OCI-LY3 (cell line): ENCODE measurements at regions not wholly inside any gene's neighbourhood (a gene's known extent, or its start where the extent isn't known, plus 50 kb on each side); places are given as distances from the start of the nearest gene placed in this dataset.
"Not testable (repeated sequence)": the region's sequence is repeated elsewhere in the genome, so short reads cannot be mapped to it uniquely, and the experiment has no call there.

ENCODE experiments used
- H2AFZ ChIP-seq: fragments of 200-600, 300-600 bp; shearing (Covaris generic); 2 replicates; pipeline ENCODE4 v1.6.0; 2014; ENCODE audit warnings: antibody characterized with exemption, low read depth, low read length
- H3K27ac ChIP-seq: fragments of 200-600, 300-600 bp; sonication (generic); 2 replicates; pipeline ENCODE4 v1.5.1; 2014; ENCODE audit warnings: mild to moderate bottlenecking, low read length, moderate library complexity, mixed read lengths
- H3K27me3 ChIP-seq: fragments of 200-600, 300-600 bp; sonication (generic); 2 replicates; pipeline ENCODE4 v1.6.1; 2014; ENCODE audit warnings: low read depth, low read length, mixed read lengths
- H3K36me3 ChIP-seq: fragments of 200-600, 300-600 bp; sonication (generic); replicated peaks from 2 replicates; pipeline ENCODE3; 2014; ENCODE audit warnings: low read depth, low read length, mixed read lengths
- H3K4me1 ChIP-seq: fragments of 300-600, 200-600 bp; sonication (generic); 2 replicates; pipeline ENCODE4 v1.6.1; 2014; ENCODE audit warnings: low read length, mixed read lengths
- H3K4me2 ChIP-seq: fragments of 200-600, 300-600 bp; sonication (generic); 2 replicates; pipeline ENCODE4 v1.6.1; 2014; ENCODE audit warnings: low read length, mixed read lengths
- H3K4me3 ChIP-seq: fragments of 300-600, 200-600 bp; sonication (generic); 2 replicates; pipeline ENCODE4 v1.5.1; 2014; ENCODE audit warnings: antibody characterized with exemption, mild to moderate bottlenecking, low read length, moderate library complexity
- H3K79me2 ChIP-seq: fragments of 300-600, 200-600 bp; shearing (Covaris generic); 2 replicates; pipeline ENCODE4 v1.6.1; 2014; ENCODE audit warnings: mild to moderate bottlenecking, low read length, mixed read lengths
- H3K9ac ChIP-seq: fragments of 300-600, 200-600 bp; shearing (Covaris generic); 2 replicates; pipeline ENCODE4 v1.6.0; 2014; ENCODE audit warnings: mild to moderate bottlenecking, low read length, moderate library complexity
- H3K9me3 ChIP-seq: fragments of 200-600, 300-600 bp; shearing (Covaris generic); 2 replicates; pipeline ENCODE4 v1.6.1; 2014; ENCODE audit warnings: low read length, mixed read lengths; ENCODE audit not compliant: insufficient read depth
- H4K20me1 ChIP-seq: fragments of 200-600, 300-600 bp; sonication (generic); 2 replicates; pipeline ENCODE4 v1.6.1; 2016; ENCODE audit warnings: low read length, mixed read lengths; ENCODE audit not compliant: insufficient read depth
- CTCF ChIP-seq: fragments of 200-600, 300-600 bp; sonication (generic); IDR thresholded peaks from 2 replicates; pipeline ENCODE4 v1.5.1; 2014; ENCODE audit warnings: antibody characterized with exemption, low read length, low read depth
- EZH2phosphoT487 ChIP-seq: fragments of 200-600 bp; shearing (Covaris generic); IDR thresholded peaks from 2 replicates; pipeline ENCODE4 v1.6.1; 2018; ENCODE audit warnings: antibody characterized with exemption, mixed run types, low read depth

GRCh38 chr2:224217962-224218347 lies 178.9 kb upstream of the SERPINE2 start:
- Histone ChIP-seq H3K27ac (no peak overlapping the region), H3K9ac (no peak overlapping the region), H3K79me2 (no peaks in the 10 kb centered on the region), H3K36me3 (no peaks in the 10 kb centered on the region), H3K4me1 (peaks cover 14% of the 10 kb centered on the region), H3K9me3 (no peaks in the 10 kb centered on the region), H3K4me3 (no peak overlapping the region), H3K4me2 (no peak overlapping the region), H3K27me3 (peaks cover 29% of the 10 kb centered on the region), H2AFZ (no peak overlapping the region), H4K20me1 (no peaks in the 10 kb centered on the region)
- no peak for TF ChIP-seq EZH2phosphoT487
- no peak for TF ChIP-seq CTCF

- no peaks in the 10 kb centered on the region for H4K20me1 ChIP-seq
- TF ChIP-seq EZH2phosphoT487 (no peak), CTCF (no peak)
- no peak overlapping the region for H3K4me2 ChIP-seq
- no peaks in the 10 kb centered on the region for H3K9me3 ChIP-seq
- no peaks in the 10 kb centered on the region for H3K36me3 ChIP-seq
- no peak overlapping the region for H3K27ac ChIP-seq
- H2AFZ ChIP-seq, result no peak overlapping the region
- no peak overlapping the region for H3K4me3 ChIP-seq
- H3K9ac ChIP-seq, result no peak overlapping the region
- peaks cover 17% of the 10 kb centered on the region for H3K4me1 ChIP-seq
- H3K27me3 ChIP-seq, result peaks cover 29% of the 10 kb centered on the region
- no peaks in the 10 kb centered on the region for H3K79me2 ChIP-seq
These were observed 178.3 kb upstream of the SERPINE2 start for GRCh38 chr2:224217233-224217961.

- H3K4me2 ChIP-seq, H3K27ac ChIP-seq, H3K4me3 ChIP-seq, H4K20me1 ChIP-seq, H3K36me3 ChIP-seq, H2AFZ ChIP-seq, H3K9ac ChIP-seq, H3K9me3 ChIP-seq, H3K79me2 ChIP-seq: not testable (repeated sequence)
- peaks cover 14% of the 10 kb centered on the region for H3K27me3 ChIP-seq
- H3K4me1 ChIP-seq, result peaks cover 22% of the 10 kb centered on the region
These were observed 176.5 kb upstream of the SERPINE2 start for GRCh38 chr2:224215611-224216010.

GRCh38 chr2:224213396-224213795 lies 174.3 kb upstream of the SERPINE2 start:
- Histone ChIP-seq H2AFZ (no peak overlapping the region), H3K27ac (no peak overlapping the region), H3K4me2 (no peak overlapping the region), H3K4me1 (peaks cover 27% of the 10 kb centered on the region), H3K9ac (no peak overlapping the region), H3K79me2 (no peaks in the 10 kb centered on the region), H4K20me1 (no peaks in the 10 kb centered on the region), H3K36me3 (no peaks in the 10 kb centered on the region), H3K27me3 (peaks cover 8% of the 10 kb centered on the region; the same call in 1 of the 2 replicates), H3K9me3 (no peaks in the 10 kb centered on the region), H3K4me3 (no peak overlapping the region)
- TF ChIP-seq CTCF (no peak), EZH2phosphoT487 (no peak)
